SK-MEL-5 (cell line): ENCODE measurements at regions not wholly inside any gene's neighbourhood (a gene's known extent, or its start where the extent isn't known, plus 50 kb on each side); places are given as distances from the start of the nearest gene placed in this dataset.
"Not testable (repeated sequence)": the region's sequence is repeated elsewhere in the genome, so short reads cannot be mapped to it uniquely, and the experiment has no call there.

Source experiments
- DNase-seq: peaks from one replicate; pipeline ENCODE4 v3.0.0-alpha.2; 2016; ENCODE audit warnings: low read depth, low spot score
- in situ Hi-C: cut with HindIII; loops from 2 replicates; pipeline ENCODE4 v1.10.0; 2016; ENCODE audit warnings: low sequenced_read_pairs, high pct_unique_total_duplicates, low pct_unique_long_range_greater_than_20kb

DNA sequence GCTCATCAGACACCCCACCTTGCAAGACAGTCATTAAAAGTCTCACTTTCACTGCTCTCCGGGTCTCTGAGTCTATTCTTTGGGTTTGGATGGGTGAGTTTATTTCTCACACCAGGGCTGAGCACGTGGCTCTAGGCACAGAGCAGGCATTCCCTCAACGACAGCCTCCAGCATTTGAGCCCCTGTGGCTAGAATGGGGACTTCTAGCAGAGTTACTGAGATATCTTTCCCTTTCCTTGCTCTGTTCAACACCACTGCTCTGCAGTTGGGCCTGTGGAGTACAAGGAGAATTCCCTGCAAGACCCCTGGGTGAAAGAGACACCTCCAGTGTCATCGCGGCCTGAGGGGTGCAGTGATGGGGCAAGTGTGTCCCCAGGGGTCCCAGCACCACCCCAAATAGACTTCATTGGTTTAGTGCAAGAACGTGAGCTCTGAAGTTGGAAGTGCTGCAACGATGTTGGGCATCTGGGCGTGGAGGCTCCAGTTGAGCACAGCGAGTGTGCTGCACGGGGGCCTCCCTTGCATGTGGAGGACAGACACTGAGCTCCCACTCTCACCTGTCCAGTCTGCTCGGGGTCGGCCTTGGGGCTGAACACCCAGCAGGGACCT lies 184.1 kb upstream of the HS6ST1 start:
- DNase-seq, result no peak
- in situ Hi-C loops, result no loop called here

DNA sequence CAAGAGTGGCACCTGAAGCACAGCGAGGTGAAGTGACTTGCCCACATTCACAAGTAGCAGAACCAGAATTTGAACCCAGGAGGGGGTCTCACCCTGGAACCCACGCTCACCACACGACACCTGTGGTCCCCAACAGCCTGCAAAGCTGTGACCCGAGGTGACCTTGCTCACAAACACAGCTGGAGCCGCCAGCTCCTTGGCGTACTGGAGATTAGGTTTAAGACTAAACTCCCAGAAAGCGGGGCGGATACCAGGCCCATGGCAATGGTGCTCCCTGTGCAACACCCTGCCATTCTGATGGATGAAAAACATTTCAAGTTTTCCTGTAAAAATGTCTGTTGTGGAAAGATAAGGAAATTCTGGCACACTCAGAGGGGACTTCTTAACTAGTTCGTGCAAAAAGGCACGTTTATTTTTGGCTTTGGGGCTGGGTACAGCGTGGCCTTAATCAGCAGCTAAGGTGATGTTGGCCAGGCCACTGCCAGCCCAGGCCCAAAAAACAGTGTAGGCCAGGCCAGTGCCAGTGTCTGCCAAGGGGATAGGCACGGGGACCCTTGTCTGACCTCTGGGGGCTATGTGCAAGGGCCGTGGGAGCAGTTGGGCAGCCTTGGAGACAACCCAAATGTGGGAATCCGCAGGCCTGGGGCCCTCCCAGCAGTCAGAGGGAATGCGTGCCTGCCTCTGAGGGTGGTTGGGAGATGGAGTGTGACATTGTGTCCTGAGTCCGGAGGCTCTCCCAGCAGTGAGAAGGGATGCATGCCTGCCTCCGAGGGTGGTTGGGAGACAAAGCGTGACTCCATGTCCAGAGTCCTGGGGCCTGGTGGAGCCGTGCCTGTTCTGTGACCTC lies 185.0 kb upstream of the HS6ST1 start:
- no peak for DNase-seq
- in situ Hi-C loops, result no loop called here

DNA sequence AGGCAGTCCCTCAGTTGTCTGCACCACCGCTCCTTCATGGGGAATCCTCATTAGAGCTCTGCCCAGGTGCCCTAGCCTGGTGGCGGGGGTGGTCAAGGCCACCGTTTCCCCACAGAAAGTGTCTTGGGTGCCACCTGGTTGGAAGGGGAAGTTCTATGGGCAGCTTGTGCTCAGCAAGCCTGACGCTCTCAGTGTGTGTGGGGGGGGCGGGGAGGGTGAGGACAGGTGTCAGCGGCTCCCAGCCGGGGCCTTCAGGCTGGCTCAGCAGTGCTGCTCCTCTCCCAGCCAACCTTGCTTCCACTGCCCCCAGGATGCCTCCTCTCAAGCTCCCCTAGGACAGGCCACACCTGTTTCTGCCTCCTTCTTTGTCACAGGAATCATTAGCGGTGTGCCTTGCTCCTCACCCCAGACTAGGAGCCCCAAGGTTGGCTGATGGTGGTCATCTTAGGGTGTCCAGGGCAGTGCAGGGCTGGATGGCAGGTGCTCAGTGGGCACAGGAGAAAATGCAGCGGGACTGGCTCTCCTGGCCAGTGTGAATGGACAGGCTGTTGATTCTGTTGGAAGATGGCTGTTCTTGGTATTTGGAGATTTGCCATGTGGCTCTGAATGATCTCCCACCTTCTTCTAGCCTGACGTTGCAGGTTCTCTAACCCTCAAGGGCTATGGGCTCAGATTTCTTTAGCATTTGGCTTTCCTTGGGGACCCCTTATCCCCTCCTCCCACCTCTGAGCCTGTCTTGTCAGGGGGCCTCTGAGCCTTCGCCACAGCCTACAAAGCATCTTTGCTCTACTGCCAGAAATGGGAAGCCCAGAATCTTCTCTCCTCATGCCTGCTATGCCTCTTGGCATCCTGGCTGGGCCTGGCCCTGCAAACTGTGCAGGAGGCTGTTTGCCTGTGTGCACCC lies 185.8 kb upstream of the HS6ST1 start:
- in situ Hi-C loops, result no loop called here
- no peak for DNase-seq

DNA sequence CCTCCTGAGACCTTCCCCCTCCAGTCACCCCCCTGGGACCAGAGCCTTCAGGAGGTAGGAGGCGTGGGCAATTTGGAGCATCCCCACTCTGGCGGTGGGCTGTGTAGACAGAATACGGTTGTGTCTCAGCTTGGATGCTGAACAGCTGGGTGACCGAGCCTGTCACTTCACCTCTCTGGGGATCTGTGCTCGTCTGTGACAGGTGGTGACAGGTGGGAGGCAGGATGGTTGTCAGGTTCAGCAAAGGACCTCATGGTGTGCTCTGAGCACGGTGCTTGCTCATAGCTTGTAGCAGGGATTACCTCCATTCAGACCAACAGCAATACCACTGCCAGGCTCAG lies 186.5 kb upstream of the HS6ST1 start:
- in situ Hi-C loops, result no loop called here
- DNase-seq, result no peak

DNA sequence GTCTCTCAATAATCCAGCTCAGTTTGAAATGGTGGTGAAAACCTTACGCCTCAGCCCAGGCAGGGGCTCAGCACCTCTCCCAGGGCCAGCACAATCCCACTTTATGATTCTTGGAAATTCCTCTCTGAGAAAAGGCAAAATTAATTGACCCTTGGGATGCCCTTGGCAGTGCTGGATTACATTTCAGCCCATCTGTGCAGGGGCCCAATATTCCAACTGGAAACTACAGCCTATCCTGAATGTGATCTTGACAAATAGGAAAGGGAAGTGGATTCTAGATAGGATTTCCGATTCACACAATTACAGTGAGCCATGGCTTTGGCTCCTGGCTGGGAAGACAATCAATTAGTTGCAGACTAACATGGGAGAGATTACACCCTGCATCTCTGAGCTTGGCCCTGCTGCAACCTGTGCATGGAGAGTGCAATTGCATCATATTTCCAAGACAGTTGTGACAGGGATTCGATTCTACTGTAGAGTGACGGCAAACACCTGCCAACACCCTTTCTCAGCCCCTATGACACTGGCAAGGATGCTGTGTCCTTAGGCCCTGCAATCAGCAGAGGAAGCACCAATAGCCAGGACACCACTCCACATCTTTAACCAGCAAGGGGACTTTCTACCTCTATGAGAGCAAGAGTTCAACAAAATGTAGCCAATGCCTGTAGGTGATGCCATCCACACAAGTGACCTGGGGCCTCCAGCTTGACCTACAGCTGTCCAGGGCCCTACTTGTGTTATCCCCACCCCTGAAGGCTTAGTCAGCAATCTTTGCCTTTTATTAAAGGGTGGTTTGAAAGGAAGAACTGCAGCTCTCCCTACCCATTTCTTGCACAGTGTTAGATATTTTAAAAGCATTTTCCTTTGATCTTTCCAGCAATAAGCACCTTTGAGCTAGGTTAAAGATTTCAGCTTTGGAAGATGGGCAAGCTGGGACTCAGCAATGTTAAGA lies 187.2 kb upstream of the HS6ST1 start:
- DNase-seq, result no peak
- in situ Hi-C loops, result no loop called here

DNA sequence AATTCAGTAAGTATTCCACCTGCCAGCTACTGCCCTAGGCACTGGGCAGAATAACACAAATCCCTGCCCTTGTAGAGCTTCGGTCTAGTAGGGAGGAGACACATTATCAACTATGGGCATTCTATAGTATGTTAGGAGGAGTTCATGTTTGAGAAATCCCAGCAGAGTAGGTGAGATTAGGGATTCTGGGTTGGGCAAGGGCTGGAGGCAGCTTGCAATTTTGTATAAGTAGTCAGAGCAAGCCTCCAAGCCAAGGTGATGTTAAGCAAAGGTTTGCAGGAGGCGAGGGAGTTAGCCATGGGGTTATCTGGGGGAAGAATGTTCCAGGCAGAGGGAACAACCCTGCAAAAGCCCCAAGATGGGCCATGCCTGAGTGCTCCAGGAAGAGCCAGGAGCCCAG lies 187.9 kb upstream of the HS6ST1 start:
- in situ Hi-C loops, result no loop called here
- DNase-seq, result no peak

DNA sequence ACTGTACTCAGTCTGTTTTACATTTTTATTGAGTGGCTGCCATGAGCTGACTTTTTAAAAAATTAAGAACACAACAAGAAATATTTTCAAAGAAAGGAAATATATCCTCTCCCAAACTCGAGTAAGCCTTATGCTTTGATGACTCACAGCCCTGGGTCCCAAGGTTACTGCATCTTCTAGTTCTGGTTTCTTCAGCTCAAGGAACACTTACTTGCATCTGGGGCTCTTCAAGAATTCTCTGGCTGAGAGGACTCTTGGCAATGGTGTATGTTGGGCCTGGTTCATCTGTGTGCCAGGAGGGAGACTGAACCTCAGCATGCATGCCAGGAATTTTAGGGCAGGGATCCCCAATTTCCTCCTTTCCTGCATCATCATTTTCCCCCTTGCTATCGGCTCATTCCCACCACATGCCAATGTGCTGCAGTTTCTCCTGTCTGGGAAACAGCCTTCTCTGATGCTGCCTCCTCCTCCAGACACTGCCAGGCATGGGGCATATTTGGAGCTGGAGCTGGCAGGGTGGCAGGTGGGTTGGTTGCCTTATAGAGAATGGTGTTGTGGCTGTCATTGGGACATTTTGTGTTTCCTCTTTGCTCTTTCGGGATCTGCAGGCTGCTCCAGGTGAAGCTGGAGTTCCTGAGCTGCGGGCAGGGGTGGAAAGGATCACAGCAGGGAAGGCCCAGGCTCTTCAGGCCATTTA lies 192.2 kb upstream of the HS6ST1 start:
- DNase-seq, result no peak
- in situ Hi-C loops, result no loop called here

DNA sequence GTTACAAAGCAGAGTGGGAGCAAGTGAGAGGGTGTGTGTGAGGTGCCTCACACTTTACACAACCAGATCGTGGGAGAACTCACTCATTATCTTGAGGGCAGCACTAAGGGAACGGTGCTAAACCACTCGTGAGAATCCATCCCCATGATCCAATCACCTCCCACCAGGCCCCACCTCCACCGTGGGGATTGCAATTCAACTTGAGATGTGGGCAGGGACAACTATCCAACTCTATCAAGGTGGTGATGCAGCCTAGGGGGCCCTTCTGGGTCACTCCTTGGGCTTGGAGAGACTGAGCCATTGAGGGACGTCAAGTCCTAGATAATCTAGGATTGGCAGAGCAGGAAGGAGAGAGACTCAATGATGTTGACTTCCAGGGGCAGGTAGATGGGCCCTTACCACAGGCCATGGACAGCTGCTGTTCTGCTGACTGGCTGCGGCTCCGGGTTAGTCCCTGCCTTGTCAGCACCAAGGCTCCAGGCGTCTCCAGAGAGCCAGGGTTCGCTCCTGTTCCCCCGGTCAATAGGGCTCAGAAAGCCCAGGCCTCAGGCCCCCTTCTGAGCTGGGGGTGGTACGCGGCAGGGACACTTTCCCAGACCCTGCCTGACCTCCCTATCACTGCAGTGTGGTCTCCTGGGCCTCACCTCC lies 193.2 kb upstream of the HS6ST1 start:
- no peak for DNase-seq
- in situ Hi-C loops, result no loop called here

DNA sequence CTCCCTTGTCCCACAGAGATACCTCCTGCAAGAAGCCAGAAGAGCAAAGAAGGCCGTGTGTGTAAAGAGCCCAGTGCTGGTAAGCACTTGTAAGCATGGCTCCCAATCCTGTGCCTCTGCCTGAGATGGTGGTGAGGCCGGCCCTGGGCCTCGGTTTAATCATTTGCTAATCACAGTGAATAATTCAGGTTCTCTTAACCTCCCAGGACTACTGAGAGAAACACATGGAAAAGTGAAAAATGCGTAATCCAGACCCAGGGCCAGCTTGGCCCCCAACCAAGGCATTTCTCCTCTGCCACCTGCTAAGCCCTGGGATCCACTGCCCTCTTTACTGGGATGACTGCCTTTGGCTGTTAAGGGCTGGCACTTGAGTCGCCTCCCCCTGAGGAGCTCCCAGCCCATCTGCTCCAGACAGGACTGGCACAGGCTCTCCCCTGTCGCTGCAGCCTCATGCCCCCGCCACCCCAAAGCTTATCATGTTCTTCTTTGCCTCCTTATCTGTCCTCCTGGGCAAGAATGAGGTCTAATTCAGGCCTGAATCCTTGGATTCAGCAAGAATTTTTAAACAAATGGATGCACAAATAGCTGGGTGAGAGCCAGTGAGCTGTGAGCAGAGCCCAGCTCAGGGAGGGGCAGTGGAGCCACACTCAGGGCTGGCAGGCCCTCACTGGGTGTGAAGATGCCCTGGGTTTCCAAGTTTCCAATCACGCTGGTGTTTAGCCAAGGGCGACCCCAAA lies 193.9 kb upstream of the HS6ST1 start:
- in situ Hi-C loops, result no loop called here
- no peak for DNase-seq

DNA sequence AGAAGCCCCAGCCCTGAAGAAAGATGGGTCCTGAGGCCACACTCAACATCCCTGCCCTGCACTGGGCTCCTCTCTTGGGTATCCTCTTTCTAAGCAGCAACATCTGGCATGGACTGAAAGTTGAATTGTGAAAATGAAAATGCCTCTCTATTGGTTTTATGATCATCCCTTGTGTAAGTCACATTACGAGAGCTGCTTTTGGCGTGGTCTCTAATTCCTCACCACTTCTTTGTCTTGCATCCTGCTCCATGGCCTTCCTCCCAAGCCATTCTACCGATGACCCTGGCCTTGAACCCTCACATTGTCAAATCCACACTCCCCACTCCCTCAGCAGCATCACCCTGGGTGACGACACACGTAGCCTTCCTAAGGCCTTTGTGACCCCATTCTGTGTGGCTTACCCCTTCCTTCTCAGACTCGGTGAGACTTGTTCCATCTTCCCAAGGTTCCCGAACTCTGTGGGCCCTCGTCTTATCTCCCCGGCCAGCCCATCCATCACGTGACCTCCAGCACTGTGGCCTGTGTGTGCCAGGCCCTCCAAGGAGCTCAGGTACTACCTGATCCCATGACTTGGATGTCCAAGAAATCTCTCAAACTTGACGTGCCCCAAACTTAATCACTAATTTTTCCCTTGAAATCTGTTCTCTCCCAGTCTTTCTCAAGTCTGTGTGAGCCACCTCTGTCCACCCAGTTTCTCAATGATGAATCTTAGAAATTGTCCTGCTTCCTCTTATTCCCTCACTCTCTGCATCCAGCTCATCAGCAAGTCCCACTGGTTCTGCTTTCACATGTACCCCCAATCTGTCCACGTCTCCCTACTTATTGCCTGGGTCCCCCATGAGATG lies 194.7 kb upstream of the HS6ST1 start:
- DNase-seq, result no peak
- in situ Hi-C loops, result no loop called here

DNA sequence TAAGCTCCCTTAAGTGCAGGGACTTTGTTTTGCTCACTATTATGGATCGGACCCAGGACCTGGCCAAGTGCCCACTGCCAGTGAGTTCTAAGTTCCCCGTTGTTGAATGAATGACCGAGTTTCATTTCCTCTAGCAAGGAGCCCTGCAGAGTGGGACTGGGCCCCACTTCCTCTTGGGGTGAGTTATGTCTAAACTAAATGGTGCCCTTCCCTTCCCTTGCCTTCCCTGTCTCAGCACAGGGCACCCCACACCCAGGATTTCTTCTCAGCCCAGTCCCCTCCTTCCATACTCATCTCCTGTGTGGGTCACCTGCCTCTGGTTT lies 195.3 kb upstream of the HS6ST1 start:
- DNase-seq, result no peak
- in situ Hi-C loops, result no loop called here

DNA sequence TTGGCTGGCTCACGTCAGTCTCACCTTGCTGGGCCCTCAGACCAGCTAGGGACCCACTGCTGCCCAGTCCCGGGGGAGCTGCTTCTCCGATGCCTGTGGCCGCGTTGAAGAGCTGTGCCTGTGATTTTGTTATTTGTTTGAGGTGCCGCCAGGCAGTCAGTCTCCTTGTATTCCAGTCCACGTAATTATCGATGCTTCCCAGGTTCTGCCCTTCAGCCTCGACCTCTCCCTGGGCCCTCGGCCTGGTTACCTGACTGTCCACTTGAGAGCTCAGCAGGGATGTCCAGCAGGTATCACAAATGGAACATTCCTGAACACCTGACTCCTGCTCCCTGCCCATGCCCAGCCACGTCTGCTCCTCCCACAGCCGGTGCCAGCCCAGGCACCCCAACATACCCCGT lies 195.9 kb upstream of the HS6ST1 start:
- DNase-seq, result no peak
- in situ Hi-C loops, result no loop called here

DNA sequence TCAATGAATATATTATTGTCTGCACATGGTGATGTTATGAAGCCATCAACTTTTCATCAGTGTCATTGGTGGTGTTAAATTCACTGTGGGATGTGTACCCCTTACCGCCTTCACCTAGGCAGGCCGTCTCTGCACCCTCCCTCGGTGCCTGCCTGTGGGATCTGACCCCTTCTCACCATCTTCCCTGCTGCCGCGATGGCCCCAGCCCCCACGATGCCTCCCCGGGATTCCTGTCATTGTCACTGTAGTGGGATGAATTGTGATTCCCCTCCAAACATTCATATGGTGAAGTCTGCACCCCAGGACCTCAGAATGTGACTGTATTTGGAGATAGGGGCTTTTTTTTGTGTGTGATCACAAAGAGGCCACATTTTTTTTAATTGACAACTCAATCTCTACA lies 198.3 kb upstream of the HS6ST1 start:
- no peak for DNase-seq
- in situ Hi-C loops, result no loop called here

DNA sequence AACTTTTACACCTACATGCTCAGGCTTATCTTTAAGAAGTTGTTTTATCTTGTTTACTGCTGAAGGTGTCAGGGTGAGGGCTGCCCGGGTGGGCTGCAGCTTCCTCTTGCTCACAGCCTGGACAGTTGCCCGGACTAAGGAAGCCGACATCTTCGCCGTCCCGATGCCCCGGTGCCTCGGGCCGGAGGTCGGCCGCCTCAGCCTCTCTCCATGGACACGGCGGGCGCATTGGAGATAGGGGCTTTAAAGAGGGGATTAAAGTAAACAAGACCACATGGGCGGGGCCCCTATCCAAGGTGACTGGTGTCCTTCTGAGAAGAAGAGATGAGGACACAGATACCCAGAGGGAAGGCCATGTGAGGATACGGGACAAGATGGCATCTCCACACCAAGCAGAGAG lies 200.4 kb upstream of the HS6ST1 start:
- DNase-seq, in situ Hi-C loops: not testable (repeated sequence)

DNA sequence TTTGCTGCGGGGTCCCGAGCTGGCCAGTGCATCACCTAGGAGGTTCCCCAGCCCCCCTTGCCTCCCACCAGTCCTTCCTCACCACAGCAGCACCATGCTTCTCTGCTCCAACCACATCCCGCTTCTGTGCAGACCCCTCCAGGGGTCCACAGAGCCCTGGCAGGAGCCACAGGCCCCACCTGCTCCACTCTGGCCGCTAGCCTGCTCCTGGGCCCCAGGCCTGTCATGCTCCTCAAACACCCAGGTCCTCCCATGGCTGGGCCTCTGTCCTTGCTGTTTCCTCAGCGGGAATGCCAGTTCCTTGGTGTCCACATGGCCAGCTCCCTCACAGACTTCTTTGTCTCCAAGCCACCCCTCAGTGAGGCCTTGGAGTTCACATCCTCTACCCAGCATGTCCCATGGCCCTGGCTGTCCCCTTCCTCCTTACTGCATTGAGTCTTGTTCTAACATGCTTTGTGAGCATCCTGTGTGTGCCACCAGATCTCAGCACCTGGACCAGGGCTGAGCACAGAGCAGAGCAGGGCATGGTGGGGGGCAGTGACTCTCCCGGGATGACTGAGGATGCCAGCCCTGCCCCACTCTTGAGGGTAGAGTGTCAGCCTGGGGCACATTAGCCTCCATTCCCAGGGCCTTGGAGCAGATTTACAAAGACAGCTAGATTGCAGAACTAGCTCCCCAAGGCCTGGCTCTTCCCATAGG lies 201.0 kb upstream of the HS6ST1 start:
- no peak for DNase-seq
- in situ Hi-C loops, result no loop called here
